ENCODE measurements at regions not wholly inside any gene's neighbourhood (a gene's known extent, or its start where the extent isn't known, plus 50 kb on each side); places are given as distances from the start of the nearest gene placed in this dataset.

DNA sequence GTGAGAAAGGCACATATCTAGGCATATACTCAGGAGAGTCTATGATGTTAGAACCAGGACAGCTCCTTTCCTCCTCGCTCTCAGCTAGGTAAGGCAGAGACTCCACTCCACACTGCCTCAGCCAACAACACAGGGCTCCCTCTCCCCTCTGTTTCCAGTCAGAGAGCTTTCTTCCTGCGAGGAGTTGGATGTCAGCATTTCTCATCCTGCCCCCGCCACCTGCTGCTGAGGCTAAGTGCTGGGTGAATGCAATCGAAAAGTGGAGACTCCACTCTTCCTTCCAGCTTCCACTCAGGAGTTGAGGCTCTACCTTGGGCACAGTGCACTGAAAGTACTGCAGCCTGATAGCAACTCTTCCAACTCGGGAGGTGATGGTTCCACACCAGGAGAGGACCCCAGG lies 177.2 kb upstream of the RAB6C start:
- POLR2A ChIA-PET (ENCODE audit: low non-redundant PET) = no interaction called here

GRCh38 chr2:129803032-129803431 lies 176.4 kb upstream of the RAB6C start:
- CTCF ChIA-PET = no interaction called here

More for the DNA sequence above, 177.2 kb upstream of the RAB6C start:
- Histone ChIP-seq H3K36me3 (ENCODE audit: insufficient read depth, low read length, poor library complexity, severe bottlenecking) (no peaks in the 10 kb centered on the region), H3K27ac (ENCODE audit: low read depth, low read length, poor library complexity, severe bottlenecking) (no peak overlapping the region), H3K4me3 (ENCODE audit: low read depth, low read length, poor library complexity, severe bottlenecking) (no peak overlapping the region), H3K27me3 (replicated peaks; ENCODE audit: insufficient read depth, low read depth, low read length, poor library complexity) (peaks cover 29% of the 10 kb centered on the region), H3K9me3 (ENCODE audit: low read depth, low read length, poor library complexity, severe bottlenecking) (no peaks in the 10 kb centered on the region), H3K4me1 (ENCODE audit: insufficient read depth, low read length, poor library complexity, severe bottlenecking) (peaks cover 8% of the 10 kb centered on the region)
- no TSS peak for BruUV-seq (replicated peaks)
- peak; percentile 14 for DNase-seq (ENCODE audit: low spot score)
- TF ChIP-seq EZH2 (IDR thresholded peaks at IDR 0.05; ENCODE audit: borderline replicate concordance, low read depth, low read length, poor library complexity, severe bottlenecking) (no peak), CTCF (conservative IDR thresholded peaks at IDR 0.05; ENCODE audit: low read depth, low read length) (no peak)
- CTCF ChIA-PET = no interaction called here
- intact Hi-C loops (cut with micrococcal nuclease; ENCODE audit: unreplicated experiment) = loop anchor here (5.0 kb wide), 2 partner anchors 70 to 195 kb away; no protein-coding TSS in a partner anchor

DNA sequence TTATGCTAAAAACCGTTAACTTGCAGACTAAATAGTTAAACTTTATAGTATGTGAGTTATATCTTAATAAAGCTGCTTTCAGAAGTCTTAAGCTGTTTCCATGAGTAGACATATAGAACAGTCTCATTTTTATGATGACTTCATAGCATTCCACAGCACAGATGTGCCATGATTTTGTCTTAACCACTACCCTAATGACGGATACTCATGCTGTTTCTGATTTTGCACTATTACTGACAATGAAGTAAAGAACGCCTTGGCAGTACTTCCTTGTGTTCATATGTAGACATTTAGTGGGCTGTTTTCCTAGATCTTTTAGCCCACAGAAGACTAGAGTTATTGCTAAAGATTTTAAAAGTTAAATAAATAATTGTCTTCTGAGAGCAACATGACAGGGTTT lies 175.6 kb upstream of the RAB6C start:
- BruUV-seq (replicated peaks) = no TSS peak
- intact Hi-C loops (cut with micrococcal nuclease; ENCODE audit: unreplicated experiment) = loop anchor here (5.0 kb wide), 2 partner anchors 72 to 197 kb away; no protein-coding TSS in a partner anchor
- ChIA-PET CTCF (no interaction called here), POLR2A (ENCODE audit: low non-redundant PET) (no interaction called here)
- peaks cover 8% of the 10 kb centered on the region for H3K4me1 ChIP-seq (ENCODE audit: insufficient read depth, low read length, poor library complexity, severe bottlenecking)
- no peak overlapping the region for H3K27ac ChIP-seq (ENCODE audit: low read depth, low read length, poor library complexity, severe bottlenecking)
- TF ChIP-seq EZH2 (IDR thresholded peaks at IDR 0.05; ENCODE audit: borderline replicate concordance, low read depth, low read length, poor library complexity, severe bottlenecking) (no peak), CTCF (conservative IDR thresholded peaks at IDR 0.05; ENCODE audit: low read depth, low read length) (no peak)
- peaks cover 29% of the 10 kb centered on the region for H3K27me3 ChIP-seq (replicated peaks; ENCODE audit: insufficient read depth, low read depth, low read length, poor library complexity)
- H3K36me3 ChIP-seq (ENCODE audit: insufficient read depth, low read length, poor library complexity, severe bottlenecking) = no peaks in the 10 kb centered on the region
- no peaks in the 10 kb centered on the region for H3K9me3 ChIP-seq (ENCODE audit: low read depth, low read length, poor library complexity, severe bottlenecking)
- DNase-seq (ENCODE audit: low spot score) = no peak
- no peak overlapping the region for H3K4me3 ChIP-seq (ENCODE audit: low read depth, low read length, poor library complexity, severe bottlenecking)

More at GRCh38 chr2:129803032-129803431, 176.4 kb upstream of the RAB6C start:
- intact Hi-C loops (cut with micrococcal nuclease; ENCODE audit: unreplicated experiment) = loop anchor here (5.0 kb wide), 2 partner anchors 71 to 196 kb away; no protein-coding TSS in a partner anchor
- no peak overlapping the region for H3K27ac ChIP-seq (ENCODE audit: low read depth, low read length, poor library complexity, severe bottlenecking)
- H3K9me3 ChIP-seq (ENCODE audit: low read depth, low read length, poor library complexity, severe bottlenecking) = no peaks in the 10 kb centered on the region
- no peaks in the 10 kb centered on the region for H3K36me3 ChIP-seq (ENCODE audit: insufficient read depth, low read length, poor library complexity, severe bottlenecking)
- BruUV-seq (replicated peaks) = no TSS peak
- POLR2A ChIA-PET (ENCODE audit: low non-redundant PET) = no interaction called here
- peaks cover 8% of the 10 kb centered on the region for H3K4me1 ChIP-seq (ENCODE audit: insufficient read depth, low read length, poor library complexity, severe bottlenecking)
- H3K4me3 ChIP-seq (ENCODE audit: low read depth, low read length, poor library complexity, severe bottlenecking) = no peak overlapping the region
- TF ChIP-seq CTCF (conservative IDR thresholded peaks at IDR 0.05; ENCODE audit: low read depth, low read length) = no peak
- no peak for TF ChIP-seq EZH2 (IDR thresholded peaks at IDR 0.05; ENCODE audit: borderline replicate concordance, low read depth, low read length, poor library complexity, severe bottlenecking)
- H3K27me3 ChIP-seq (replicated peaks; ENCODE audit: insufficient read depth, low read depth, low read length, poor library complexity) = peaks cover 29% of the 10 kb centered on the region
- DNase-seq (ENCODE audit: low spot score) = peak; percentile 86

Data from A673 (cell line).